ENCODE measurements at regions not wholly inside any gene's neighbourhood (a gene's known extent, or its start where the extent isn't known, plus 50 kb on each side); places are given as distances from the start of the nearest gene placed in this dataset.

DNA sequence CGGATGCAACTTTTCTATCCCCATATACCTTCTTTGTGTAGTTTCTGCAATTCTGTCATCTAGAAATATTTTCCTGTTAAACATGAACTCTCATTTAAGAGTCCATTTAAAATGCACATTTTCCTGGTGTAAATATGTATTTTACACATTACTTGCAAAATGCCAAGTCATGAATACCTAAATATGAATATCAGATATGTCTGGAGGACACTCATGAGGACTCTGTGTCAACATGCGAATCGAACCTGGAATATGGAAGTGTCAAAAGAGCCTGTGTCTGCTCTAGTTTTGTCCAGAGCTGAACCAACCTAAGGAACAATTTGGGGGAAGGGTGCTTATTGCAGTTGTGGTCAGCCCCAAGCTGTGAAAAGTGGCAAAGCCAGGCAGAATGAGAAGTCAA, 163.7 kb upstream of the CELF2 start:
- TF ChIP-seq CSDC2 (CRISPR knock-in tag; IDR thresholded peaks at IDR 0.05) (no peak), BACH2 (CRISPR knock-in tag; IDR thresholded peaks at IDR 0.05; ENCODE audit: borderline replicate concordance) (no peak), RARB (CRISPR knock-in tag; IDR thresholded peaks at IDR 0.05) (no peak), ESRRG (CRISPR knock-in tag; IDR thresholded peaks at IDR 0.05) (no peak), ZNF565 (CRISPR knock-in tag; conservative IDR thresholded peaks at IDR 0.05; ENCODE audit: low read depth) (no peak)
- ATAC-seq: no peak

DNA sequence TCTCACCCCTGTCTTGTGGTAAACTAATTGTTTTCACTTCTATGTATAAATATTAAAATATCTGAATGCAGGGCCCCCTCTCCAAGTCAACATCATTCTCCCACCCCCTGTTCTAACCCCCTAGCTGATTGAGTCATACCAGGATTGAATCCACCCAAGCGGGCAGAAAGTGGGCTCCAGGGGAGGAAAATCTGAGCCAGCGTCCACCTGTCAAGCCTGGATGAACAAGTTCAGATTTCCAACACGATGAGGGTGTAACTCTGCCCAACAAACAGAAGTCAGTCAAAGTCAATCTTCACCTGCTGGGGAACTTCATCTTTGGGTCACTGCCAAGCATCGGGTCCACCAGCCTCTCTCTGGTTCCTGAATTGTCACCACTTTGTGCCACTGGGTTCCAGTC, 162.9 kb upstream of the CELF2 start:
- no peak for TF ChIP-seq CSRNP3 (CRISPR knock-in tag; IDR thresholded peaks at IDR 0.05)
- no peak for TF ChIP-seq ZC3H10 (CRISPR knock-in tag; IDR thresholded peaks at IDR 0.05)
- TF ChIP-seq TOX (CRISPR knock-in tag; IDR thresholded peaks at IDR 0.05; ENCODE audit: borderline replicate concordance): no peak
- no peak for TF ChIP-seq ZFP3 (CRISPR knock-in tag; IDR thresholded peaks at IDR 0.05)
- no peak for TF ChIP-seq ESRRG (CRISPR knock-in tag; IDR thresholded peaks at IDR 0.05)
- TF ChIP-seq ZFP30 (CRISPR knock-in tag; IDR thresholded peaks at IDR 0.05): no peak
- TF ChIP-seq SNAI2 (CRISPR knock-in tag; IDR thresholded peaks at IDR 0.05): no peak
- TF ChIP-seq, protein P1, sequence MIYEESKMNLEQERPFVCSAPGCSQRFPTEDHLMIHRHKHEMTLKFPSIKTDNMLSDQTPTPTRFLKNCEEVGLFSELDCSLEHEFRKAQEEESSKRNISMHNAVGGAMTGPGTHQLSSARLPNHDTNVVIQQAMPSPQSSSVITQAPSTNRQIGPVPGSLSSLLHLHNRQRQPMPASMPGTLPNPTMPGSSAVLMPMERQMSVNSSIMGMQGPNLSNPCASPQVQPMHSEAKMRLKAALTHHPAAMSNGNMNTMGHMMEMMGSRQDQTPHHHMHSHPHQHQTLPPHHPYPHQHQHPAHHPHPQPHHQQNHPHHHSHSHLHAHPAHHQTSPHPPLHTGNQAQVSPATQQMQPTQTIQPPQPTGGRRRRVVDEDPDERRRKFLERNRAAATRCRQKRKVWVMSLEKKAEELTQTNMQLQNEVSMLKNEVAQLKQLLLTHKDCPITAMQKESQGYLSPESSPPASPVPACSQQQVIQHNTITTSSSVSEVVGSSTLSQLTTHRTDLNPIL (CRISPR knock-in tag; IDR thresholded peaks at IDR 0.05; ENCODE audit: low read depth): no peak
- TF ChIP-seq GLIS3 (CRISPR knock-in tag; IDR thresholded peaks at IDR 0.05): no peak
- ATAC-seq: no peak

DNA sequence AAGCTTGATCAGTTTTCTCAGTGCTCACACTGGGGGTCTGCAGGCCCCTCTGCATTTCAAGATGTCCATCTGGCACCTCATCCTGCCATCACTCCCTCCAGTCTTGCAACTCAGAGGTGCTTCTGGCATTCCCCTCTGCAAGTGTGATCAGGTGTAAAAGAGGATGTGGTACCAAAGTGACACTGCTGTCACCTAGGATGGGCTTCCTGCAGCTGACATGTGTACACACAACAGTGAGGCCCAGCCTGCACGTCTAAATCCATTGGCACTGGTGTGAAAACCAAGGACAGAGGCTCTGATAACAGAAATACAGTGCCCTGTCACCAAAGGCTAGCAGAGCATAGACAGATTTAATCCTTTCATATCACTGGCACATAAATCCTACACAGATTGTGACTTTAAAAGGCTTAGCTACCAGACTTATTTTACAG, 162.5 kb upstream of the CELF2 start:
- ATAC-seq: no peak

More for the DNA sequence above, 162.5 kb upstream of the CELF2 start:
- TF ChIP-seq, protein P2, sequence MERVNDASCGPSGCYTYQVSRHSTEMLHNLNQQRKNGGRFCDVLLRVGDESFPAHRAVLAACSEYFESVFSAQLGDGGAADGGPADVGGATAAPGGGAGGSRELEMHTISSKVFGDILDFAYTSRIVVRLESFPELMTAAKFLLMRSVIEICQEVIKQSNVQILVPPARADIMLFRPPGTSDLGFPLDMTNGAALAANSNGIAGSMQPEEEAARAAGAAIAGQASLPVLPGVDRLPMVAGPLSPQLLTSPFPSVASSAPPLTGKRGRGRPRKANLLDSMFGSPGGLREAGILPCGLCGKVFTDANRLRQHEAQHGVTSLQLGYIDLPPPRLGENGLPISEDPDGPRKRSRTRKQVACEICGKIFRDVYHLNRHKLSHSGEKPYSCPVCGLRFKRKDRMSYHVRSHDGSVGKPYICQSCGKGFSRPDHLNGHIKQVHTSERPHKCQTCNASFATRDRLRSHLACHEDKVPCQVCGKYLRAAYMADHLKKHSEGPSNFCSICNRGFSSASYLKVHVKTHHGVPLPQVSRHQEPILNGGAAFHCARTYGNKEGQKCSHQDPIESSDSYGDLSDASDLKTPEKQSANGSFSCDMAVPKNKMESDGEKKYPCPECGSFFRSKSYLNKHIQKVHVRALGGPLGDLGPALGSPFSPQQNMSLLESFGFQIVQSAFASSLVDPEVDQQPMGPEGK (CRISPR knock-in tag; IDR thresholded peaks at IDR 0.05; ENCODE audit: borderline replicate concordance): no peak
- no peak for TF ChIP-seq ZNF565 (CRISPR knock-in tag; conservative IDR thresholded peaks at IDR 0.05; ENCODE audit: low read depth)
- no peak for TF ChIP-seq TCF4 (CRISPR knock-in tag; IDR thresholded peaks at IDR 0.05; ENCODE audit: borderline replicate concordance)
- TF ChIP-seq TSHZ2 (CRISPR knock-in tag; IDR thresholded peaks at IDR 0.05): no peak
- no peak for TF ChIP-seq GLIS3 (CRISPR knock-in tag; IDR thresholded peaks at IDR 0.05)
- TF ChIP-seq ZFP30 (CRISPR knock-in tag; IDR thresholded peaks at IDR 0.05): no peak
- TF ChIP-seq ESRRG (CRISPR knock-in tag; IDR thresholded peaks at IDR 0.05): no peak
- TF ChIP-seq ARNTL (CRISPR knock-in tag; IDR thresholded peaks at IDR 0.05; ENCODE audit: borderline replicate concordance, low read depth): no peak
- no peak for TF ChIP-seq CSDC2 (CRISPR knock-in tag; IDR thresholded peaks at IDR 0.05)
- no peak for TF ChIP-seq ZFP3 (CRISPR knock-in tag; IDR thresholded peaks at IDR 0.05)
- no peak for TF ChIP-seq ZNF8 (CRISPR knock-in tag; IDR thresholded peaks at IDR 0.05)
- TF ChIP-seq PPARA (CRISPR knock-in tag; IDR thresholded peaks at IDR 0.05; ENCODE audit: borderline replicate concordance): no peak
- no peak for TF ChIP-seq OSR1 (CRISPR knock-in tag; IDR thresholded peaks at IDR 0.05)
- TF ChIP-seq, protein P1 (CRISPR knock-in tag; IDR thresholded peaks at IDR 0.05; ENCODE audit: low read depth): no peak
